Neural cell (in vitro differentiated cells): ENCODE measurements at regions not wholly inside any gene's neighbourhood (a gene's known extent, or its start where the extent isn't known, plus 50 kb on each side); places are given as distances from the start of the nearest gene placed in this dataset.

Experiments
- H2AFZ ChIP-seq: fragments of 200-600, 300-800 bp; sonication (generic), shearing (Covaris generic); 2 replicates; pipeline ENCODE4 v1.6.0; 2014; ENCODE audit warnings: low read depth, mild to moderate bottlenecking, antibody characterized with exemption, low read length, moderate library complexity
- H3F3A ChIP-seq: fragments of 200-600 bp; shearing (Covaris generic); 2 replicates; pipeline ENCODE4 v1.6.1; 2016; ENCODE audit warnings: mild to moderate bottlenecking, moderate library complexity, mixed read lengths, antibody characterized with exemption, low read length; ENCODE audit not compliant: insufficient read depth, poor library complexity, severe bottlenecking
- H3K27ac ChIP-seq: fragments of 200-600, 300-800 bp; sonication (generic), shearing (Covaris generic); 2 replicates; pipeline ENCODE4 v1.5.1; 2014; ENCODE audit warnings: mild to moderate bottlenecking, low read length, moderate library complexity
- H3K27me3 ChIP-seq: fragments of 300-800, 200-600 bp; sonication (generic), shearing (Covaris generic); 2 replicates; pipeline ENCODE4 v1.6.0; 2014; ENCODE audit warnings: mild to moderate bottlenecking, low read depth, low read length, moderate library complexity; ENCODE audit not compliant: insufficient read depth
- H3K36me3 ChIP-seq: fragments of 300-800, 200-600 bp; sonication (generic), shearing (Covaris generic); 2 replicates; pipeline ENCODE4 v1.5.1; 2014; ENCODE audit warnings: mild to moderate bottlenecking, antibody characterized with exemption, low read length, moderate library complexity; ENCODE audit not compliant: insufficient read depth
- H3K4me2 ChIP-seq: fragments of 300-800, 200-600 bp; sonication (generic), shearing (Covaris generic); 2 replicates; pipeline ENCODE4 v1.6.0; 2014; ENCODE audit warnings: mild to moderate bottlenecking, low read length
- H3K4me3 ChIP-seq: fragments of 300-800, 200-600 bp; sonication (generic), shearing (Covaris generic); 2 replicates; pipeline ENCODE4 v1.5.1; 2014; ENCODE audit warnings: mild to moderate bottlenecking, low read length, moderate library complexity
- H3K79me2 ChIP-seq: fragments of 200-600 bp; shearing (Covaris generic); replicated peaks from 2 replicates; pipeline ENCODE4 v1.6.0; 2014; ENCODE audit warnings: mild to moderate bottlenecking, low read length, moderate library complexity; ENCODE audit not compliant: insufficient read depth
- H3K9ac ChIP-seq: fragments of 300-800, 200-600 bp; sonication (generic), shearing (Covaris generic); 2 replicates; pipeline ENCODE4 v1.6.1; 2016; ENCODE audit warnings: mild to moderate bottlenecking, low read length, mixed read lengths
- H3K9me2 ChIP-seq: fragments of 200-600 bp; shearing (Covaris generic); 2 replicates; pipeline ENCODE4 v1.6.1; 2016; ENCODE audit warnings: mild to moderate bottlenecking, low read length, mixed read lengths; ENCODE audit not compliant: insufficient read depth
- H3K9me3 ChIP-seq: fragments of 200-600, 300-800 bp; sonication (generic), shearing (Covaris generic); 2 replicates; pipeline ENCODE4 v1.6.1; 2016; ENCODE audit warnings: mild to moderate bottlenecking, mixed run types, low read length, moderate library complexity, mixed read lengths
- H4K20me1 ChIP-seq: fragments of 200-600 bp; shearing (Covaris generic); 2 replicates; pipeline ENCODE4 v1.6.1; 2016; ENCODE audit warnings: mild to moderate bottlenecking, mixed run types; ENCODE audit not compliant: insufficient read depth
- CTCF ChIP-seq: fragments of 450-650 bp; IDR thresholded peaks from 2 replicates; pipeline ENCODE4 v1.5.1; 2014; ENCODE audit warnings: antibody characterized with exemption, mild to moderate bottlenecking, moderate library complexity; ENCODE audit not compliant: poor library complexity, severe bottlenecking
- EP300 ChIP-seq: fragments of 450-650 bp; conservative IDR thresholded peaks from 2 replicates; pipeline ENCODE4 v1.6.1; 2014; ENCODE audit warnings: antibody characterized with exemption, mild to moderate bottlenecking, moderate library complexity; ENCODE audit not compliant: poor library complexity, severe bottlenecking
- EZH2 ChIP-seq: fragments of 200-600, 300-800 bp; shearing (Covaris generic), sonication (generic); IDR thresholded peaks from 2 replicates; pipeline ENCODE4 v1.6.1; 2014; ENCODE audit warnings: antibody characterized with exemption, low read length, borderline replicate concordance, mild to moderate bottlenecking; ENCODE audit not compliant: insufficient read depth, poor library complexity, severe bottlenecking
- MXI1 ChIP-seq: fragments of 450-650 bp; conservative IDR thresholded peaks from 2 replicates; pipeline ENCODE4 v1.6.1; 2014; ENCODE audit warnings: antibody characterized with exemption, mild to moderate bottlenecking; ENCODE audit not compliant: poor library complexity, severe bottlenecking
- POLR2AphosphoS5 ChIP-seq: IDR thresholded peaks from 2 replicates; pipeline ENCODE4 v1.6.1; 2012
- RAD21 ChIP-seq: fragments of 450-650 bp; conservative IDR thresholded peaks from 2 replicates; pipeline ENCODE4 v1.6.1; 2014; ENCODE audit warnings: antibody characterized with exemption, mild to moderate bottlenecking, moderate library complexity
- REST ChIP-seq: IDR thresholded peaks from 2 replicates; pipeline ENCODE4 v1.6.1; 2012; ENCODE audit warnings: borderline replicate concordance
- SMC3 ChIP-seq: fragments of 450-650 bp; conservative IDR thresholded peaks from 2 replicates; pipeline ENCODE4 v1.6.1; 2014; ENCODE audit warnings: antibody characterized with exemption, mild to moderate bottlenecking, moderate library complexity; ENCODE audit not compliant: poor library complexity
- TAF1 ChIP-seq: IDR thresholded peaks from 2 replicates; pipeline ENCODE4 v1.6.1; 2012; ENCODE audit warnings: low read depth

- TF ChIP-seq EP300: no peak
- TF ChIP-seq CTCF: no peak
- no peak for TF ChIP-seq POLR2AphosphoS5
- no peak for TF ChIP-seq REST
- no peak for TF ChIP-seq EZH2
- no peak for TF ChIP-seq MXI1
- TF ChIP-seq SMC3: no peak
- no peak for TF ChIP-seq RAD21
- TF ChIP-seq TAF1: no peak
- Histone ChIP-seq H3K9ac (no peak overlapping the region), H3K4me2 (no peak overlapping the region), H3K9me2 (no peaks in the 10 kb centered on the region), H2AFZ (no peak overlapping the region), H3F3A (no peaks in the 10 kb centered on the region), H3K79me2 (no peaks in the 10 kb centered on the region), H3K36me3 (no peaks in the 10 kb centered on the region), H3K27me3 (no peaks in the 10 kb centered on the region), H3K27ac (no peak overlapping the region), H3K9me3 (no peaks in the 10 kb centered on the region), H4K20me1 (no peaks in the 10 kb centered on the region), H3K4me3 (no peak overlapping the region)
These were observed 243.4 kb downstream of the SPRY2 start for GRCh38 chr13:80097561-80097960.

- no peaks in the 10 kb centered on the region for H3F3A ChIP-seq
- H3K4me2 ChIP-seq: no peak overlapping the region
- H3K27ac ChIP-seq: no peak overlapping the region
- TF ChIP-seq SMC3: no peak
- TF ChIP-seq EP300: no peak
- no peak for TF ChIP-seq REST
- no peak for TF ChIP-seq TAF1
- no peak for TF ChIP-seq EZH2
- TF ChIP-seq POLR2AphosphoS5: no peak
- no peak for TF ChIP-seq MXI1
- TF ChIP-seq RAD21: no peak
- no peak for TF ChIP-seq CTCF
- no peaks in the 10 kb centered on the region for H3K79me2 ChIP-seq
- H4K20me1 ChIP-seq: no peaks in the 10 kb centered on the region
- no peaks in the 10 kb centered on the region for H3K36me3 ChIP-seq
- no peak overlapping the region for H3K9ac ChIP-seq
- H3K9me2 ChIP-seq: no peaks in the 10 kb centered on the region
- no peaks in the 10 kb centered on the region for H3K9me3 ChIP-seq
- H3K27me3 ChIP-seq: no peaks in the 10 kb centered on the region
- no peak overlapping the region for H2AFZ ChIP-seq
- no peak overlapping the region for H3K4me3 ChIP-seq
These were observed 244.5 kb downstream of the SPRY2 start for GRCh38 chr13:80096383-80096782.
